Peyer's patch (tissue), 4 donors: ENCODE measurements at regions not wholly inside any gene's neighbourhood (a gene's known extent, or its start where the extent isn't known, plus 50 kb on each side); places are given as distances from the start of the nearest gene placed in this dataset.

Experiments used
- DNase-seq, 3 donors: peaks; one replicate each; pipeline ENCODE4 v3.0.0-alpha.2; 2017 to 2019
- H3K27ac ChIP-seq, 4 donors: fragments of 200-600 bp; sonication (generic); one replicate each; pipeline ENCODE4 v1.5.1; 2016 to 2019
- H3K27me3 ChIP-seq, 2 donors: fragments of 200-600 bp; sonication (generic); one replicate each; pipeline ENCODE4 v1.5.1; 2019
- H3K36me3 ChIP-seq, 3 donors: fragments of 200-600 bp; sonication (generic); one replicate each; pipeline ENCODE4 v1.5.1; 2016 to 2019
- H3K4me1 ChIP-seq, 4 donors: fragments of 200-600 bp; sonication (generic); one replicate each; pipeline ENCODE4 v1.5.1; 2016 to 2019
- H3K4me3 ChIP-seq, 4 donors: fragments of 200-600 bp; sonication (generic); 1 replicate in 3 of 4; 2 replicates in 1 of 4; pipeline ENCODE4 v1.5.1; 2016 to 2019; ENCODE audit warnings: mild to moderate bottlenecking in 1 of 4
- H3K9me3 ChIP-seq, 4 donors: fragments of 200-600 bp; sonication (generic); one replicate each; pipeline ENCODE4 v1.5.1; 2016 to 2019; ENCODE audit warnings: mild to moderate bottlenecking in 1 of 4
- POLR2A ChIP-seq, 2 donors: fragments of 450-650 bp; IDR thresholded peaks; one replicate each; pipeline ENCODE4 v1.5.1; 2017; ENCODE audit warnings: antibody characterized with exemption in 2 of 2, mild to moderate bottlenecking in 2 of 2, moderate library complexity in 2 of 2
- TF ChIP-seq, protein P1 (sequence below), 6 experiments: fragments of 450-650 bp in 4 of 6; fragments of 200-600 bp in 2 of 6; sonication (generic) in 1 of 6; IDR thresholded peaks; one replicate each; pipeline ENCODE4 v1.5.1; 2017 to 2019; ENCODE audit warnings: antibody characterized with exemption in 6 of 6, mild to moderate bottlenecking in 3 of 6, moderate library complexity in 1 of 6

GRCh38 chr1:98369463-98369862 lies 292.1 kb upstream of the SNX7 start:
- Histone ChIP-seq H3K4me3 (no peak overlapping the region), H3K4me1 (no peaks in the 10 kb centered on the region), H3K9me3 (no peaks in the 10 kb centered on the region), H3K36me3 (no peaks in the 10 kb centered on the region), H3K27me3 (no peaks in the 10 kb centered on the region), H3K27ac (no peak overlapping the region)
- no peak for TF ChIP-seq POLR2A (IDR thresholded peaks at IDR 0.05)
- TF ChIP-seq, protein P1, sequence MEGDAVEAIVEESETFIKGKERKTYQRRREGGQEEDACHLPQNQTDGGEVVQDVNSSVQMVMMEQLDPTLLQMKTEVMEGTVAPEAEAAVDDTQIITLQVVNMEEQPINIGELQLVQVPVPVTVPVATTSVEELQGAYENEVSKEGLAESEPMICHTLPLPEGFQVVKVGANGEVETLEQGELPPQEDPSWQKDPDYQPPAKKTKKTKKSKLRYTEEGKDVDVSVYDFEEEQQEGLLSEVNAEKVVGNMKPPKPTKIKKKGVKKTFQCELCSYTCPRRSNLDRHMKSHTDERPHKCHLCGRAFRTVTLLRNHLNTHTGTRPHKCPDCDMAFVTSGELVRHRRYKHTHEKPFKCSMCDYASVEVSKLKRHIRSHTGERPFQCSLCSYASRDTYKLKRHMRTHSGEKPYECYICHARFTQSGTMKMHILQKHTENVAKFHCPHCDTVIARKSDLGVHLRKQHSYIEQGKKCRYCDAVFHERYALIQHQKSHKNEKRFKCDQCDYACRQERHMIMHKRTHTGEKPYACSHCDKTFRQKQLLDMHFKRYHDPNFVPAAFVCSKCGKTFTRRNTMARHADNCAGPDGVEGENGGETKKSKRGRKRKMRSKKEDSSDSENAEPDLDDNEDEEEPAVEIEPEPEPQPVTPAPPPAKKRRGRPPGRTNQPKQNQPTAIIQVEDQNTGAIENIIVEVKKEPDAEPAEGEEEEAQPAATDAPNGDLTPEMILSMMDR (IDR thresholded peaks at IDR 0.05) = no peak
- no peak for DNase-seq

- Histone ChIP-seq H3K27me3 (no peaks in the 10 kb centered on the region), H3K4me1 (no peaks in the 10 kb centered on the region), H3K36me3 (no peaks in the 10 kb centered on the region), H3K4me3 (no peak overlapping the region), H3K27ac (no peak overlapping the region), H3K9me3 (no peaks in the 10 kb centered on the region)
- DNase-seq = no peak
- no peak for TF ChIP-seq POLR2A (IDR thresholded peaks at IDR 0.05)
- TF ChIP-seq, protein P1 (IDR thresholded peaks at IDR 0.05) = no peak
These were observed 292.5 kb upstream of the SNX7 start for GRCh38 chr1:98368995-98369394.

DNA sequence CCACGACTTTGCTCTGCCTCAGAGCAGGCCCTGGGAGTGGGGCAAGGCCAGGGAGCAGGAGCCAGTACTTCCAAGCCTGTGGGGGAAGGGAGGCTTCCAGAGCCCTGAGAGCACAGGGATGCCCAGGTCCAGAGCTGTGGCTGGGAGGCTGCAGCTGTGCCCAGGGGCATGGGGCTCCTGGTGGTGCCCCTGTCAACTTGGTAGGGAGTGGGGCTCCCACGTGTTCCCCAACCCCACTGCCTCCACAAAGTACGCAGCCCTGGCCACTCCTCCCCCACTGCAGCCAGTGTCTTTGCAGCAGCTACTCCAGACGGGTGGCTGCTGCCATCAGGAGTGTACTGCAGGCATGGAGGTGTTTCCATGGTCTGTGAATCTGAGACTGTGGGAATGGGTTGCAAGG lies 294.1 kb upstream of the SNX7 start:
- no peaks in the 10 kb centered on the region for H3K27me3 ChIP-seq
- H3K4me1 ChIP-seq = no peaks in the 10 kb centered on the region
- no peak overlapping the region for H3K4me3 ChIP-seq
- DNase-seq = no peak
- no peak overlapping the region for H3K27ac ChIP-seq
- no peaks in the 10 kb centered on the region for H3K36me3 ChIP-seq
- TF ChIP-seq POLR2A (IDR thresholded peaks at IDR 0.05) = no peak
- TF ChIP-seq, protein P1 (IDR thresholded peaks at IDR 0.05) = no peak
- no peaks in the 10 kb centered on the region for H3K9me3 ChIP-seq

- no peak overlapping the region for H3K27ac ChIP-seq
- H3K27me3 ChIP-seq = no peaks in the 10 kb centered on the region
- H3K36me3 ChIP-seq = no peaks in the 10 kb centered on the region
- no peaks in the 10 kb centered on the region for H3K9me3 ChIP-seq
- H3K4me3 ChIP-seq = no peak overlapping the region
- TF ChIP-seq POLR2A (IDR thresholded peaks at IDR 0.05) = no peak
- TF ChIP-seq, protein P1 (IDR thresholded peaks at IDR 0.05) = no peak
- no peak for DNase-seq
- H3K4me1 ChIP-seq = no peaks in the 10 kb centered on the region
These were observed 295.2 kb upstream of the SNX7 start for GRCh38 chr1:98366343-98366742.

DNA sequence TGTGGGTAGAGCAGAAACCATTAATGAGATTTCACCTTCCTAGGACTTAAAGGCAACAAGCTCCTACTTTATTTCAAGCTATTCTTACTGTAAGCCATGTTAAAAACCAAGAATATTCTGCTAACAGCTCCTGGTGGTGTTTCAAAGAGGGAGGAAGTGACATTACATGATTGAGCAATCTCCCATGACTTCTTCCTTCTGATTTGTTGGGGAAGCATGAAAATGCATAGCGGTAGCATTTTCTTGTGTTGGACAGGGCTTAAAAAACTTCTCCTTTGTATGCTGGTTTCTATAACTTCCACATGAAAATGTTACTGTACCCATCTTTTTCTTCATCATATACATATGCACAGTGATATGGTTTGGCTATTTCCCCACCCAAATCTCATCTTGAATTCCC lies 297.0 kb upstream of the SNX7 start:
- TF ChIP-seq, protein P1 (IDR thresholded peaks at IDR 0.05) = no peak
- TF ChIP-seq POLR2A (IDR thresholded peaks at IDR 0.05) = no peak
- H3K27me3 ChIP-seq = no peaks in the 10 kb centered on the region
- H3K4me1 ChIP-seq = no peaks in the 10 kb centered on the region
- no peak overlapping the region for H3K27ac ChIP-seq
- no peaks in the 10 kb centered on the region for H3K9me3 ChIP-seq
- no peaks in the 10 kb centered on the region for H3K36me3 ChIP-seq
- DNase-seq = no peak
- H3K4me3 ChIP-seq = no peak overlapping the region

DNA sequence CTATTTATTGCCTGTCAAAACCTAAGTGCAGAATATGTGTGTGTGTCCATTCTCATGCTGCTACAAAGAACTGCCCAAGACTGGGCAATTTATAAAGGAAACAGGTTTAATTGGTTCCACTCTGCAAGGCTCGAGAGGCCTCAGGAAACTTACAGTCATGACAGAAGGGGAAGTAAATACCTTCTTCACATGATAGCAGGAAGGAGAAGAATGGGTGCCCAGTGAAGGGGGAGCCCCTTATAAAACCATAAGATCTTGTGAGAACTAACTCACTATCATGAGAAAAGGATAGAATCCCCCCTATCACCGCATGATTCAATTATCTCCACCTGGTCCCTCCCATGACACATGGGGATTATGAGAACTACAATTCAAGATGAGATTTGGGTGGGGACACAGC lies 300.7 kb upstream of the SNX7 start:
- Histone ChIP-seq H3K27me3 (no peaks in the 10 kb centered on the region), H3K9me3 (no peaks in the 10 kb centered on the region), H3K4me1 (no peaks in the 10 kb centered on the region), H3K4me3 (no peak overlapping the region), H3K27ac (no peak overlapping the region), H3K36me3 (no peaks in the 10 kb centered on the region)
- TF ChIP-seq, protein P1 (IDR thresholded peaks at IDR 0.05) = no peak
- no peak for TF ChIP-seq POLR2A (IDR thresholded peaks at IDR 0.05)
- no peak for DNase-seq
